ENCODE measurements at regions not wholly inside any gene's neighbourhood (a gene's known extent, or its start where the extent isn't known, plus 50 kb on each side); places are given as distances from the start of the nearest gene placed in this dataset.

DNA sequence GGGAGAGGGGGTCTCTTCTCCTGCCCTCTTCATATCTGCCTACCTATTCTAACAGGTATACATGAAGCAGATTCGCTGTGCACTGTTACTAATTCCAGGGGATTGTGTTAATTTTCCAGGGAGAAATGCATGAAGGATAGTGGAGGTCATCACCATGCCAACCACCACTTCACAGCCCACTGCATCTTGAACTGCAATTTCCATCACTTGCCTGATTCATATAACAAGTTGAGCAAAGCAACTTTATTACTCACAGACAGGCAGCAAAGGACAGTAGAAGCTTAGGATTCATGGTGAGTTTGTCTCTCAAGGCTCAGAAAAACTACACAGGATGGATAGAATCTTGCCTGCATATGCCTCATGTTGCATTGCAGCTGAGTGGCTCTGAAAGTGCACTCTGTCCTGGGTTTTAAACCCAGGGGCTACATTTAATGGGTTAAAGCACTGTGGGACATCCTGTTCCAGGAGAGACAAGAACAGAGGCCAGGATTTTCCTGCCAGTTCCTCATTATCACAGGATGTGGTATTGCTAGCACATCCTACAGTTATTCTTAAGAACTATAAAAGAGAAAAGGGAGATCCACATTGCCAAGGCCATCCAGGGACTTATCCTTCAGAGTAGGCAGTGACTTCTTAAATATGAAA, 136.9 kb upstream of the PRSS1 start:
- Mint-ChIP-seq H3K4me1 (ENCODE audit: low read depth, unreplicated experiment) (peaks cover 1% of the 10 kb centered on the region), H3K4me3 (ENCODE audit: unreplicated experiment) (no peak overlapping the region), H3K36me3 (ENCODE audit: unreplicated experiment) (no peaks in the 10 kb centered on the region), H3K9me3 (ENCODE audit: unreplicated experiment) (no peaks in the 10 kb centered on the region), H3K27ac (ENCODE audit: unreplicated experiment) (no peak overlapping the region), H3K27me3 (ENCODE audit: unreplicated experiment) (no peaks in the 10 kb centered on the region)
- TF ChIP-seq, protein P1, sequence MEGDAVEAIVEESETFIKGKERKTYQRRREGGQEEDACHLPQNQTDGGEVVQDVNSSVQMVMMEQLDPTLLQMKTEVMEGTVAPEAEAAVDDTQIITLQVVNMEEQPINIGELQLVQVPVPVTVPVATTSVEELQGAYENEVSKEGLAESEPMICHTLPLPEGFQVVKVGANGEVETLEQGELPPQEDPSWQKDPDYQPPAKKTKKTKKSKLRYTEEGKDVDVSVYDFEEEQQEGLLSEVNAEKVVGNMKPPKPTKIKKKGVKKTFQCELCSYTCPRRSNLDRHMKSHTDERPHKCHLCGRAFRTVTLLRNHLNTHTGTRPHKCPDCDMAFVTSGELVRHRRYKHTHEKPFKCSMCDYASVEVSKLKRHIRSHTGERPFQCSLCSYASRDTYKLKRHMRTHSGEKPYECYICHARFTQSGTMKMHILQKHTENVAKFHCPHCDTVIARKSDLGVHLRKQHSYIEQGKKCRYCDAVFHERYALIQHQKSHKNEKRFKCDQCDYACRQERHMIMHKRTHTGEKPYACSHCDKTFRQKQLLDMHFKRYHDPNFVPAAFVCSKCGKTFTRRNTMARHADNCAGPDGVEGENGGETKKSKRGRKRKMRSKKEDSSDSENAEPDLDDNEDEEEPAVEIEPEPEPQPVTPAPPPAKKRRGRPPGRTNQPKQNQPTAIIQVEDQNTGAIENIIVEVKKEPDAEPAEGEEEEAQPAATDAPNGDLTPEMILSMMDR (IDR thresholded peaks at IDR 0.05; ENCODE audit: partially characterized antibody, unreplicated experiment), result no peak
- DNase-seq, result no peak

- Mint-ChIP-seq H3K4me1 (ENCODE audit: low read depth, unreplicated experiment) (peaks cover 1% of the 10 kb centered on the region), H3K27ac (ENCODE audit: unreplicated experiment) (no peak overlapping the region), H3K27me3 (ENCODE audit: unreplicated experiment) (no peaks in the 10 kb centered on the region), H3K9me3 (ENCODE audit: unreplicated experiment) (no peaks in the 10 kb centered on the region), H3K4me3 (ENCODE audit: unreplicated experiment) (no peak overlapping the region), H3K36me3 (ENCODE audit: unreplicated experiment) (no peaks in the 10 kb centered on the region)
- TF ChIP-seq, protein P1 (IDR thresholded peaks at IDR 0.05; ENCODE audit: partially characterized antibody, unreplicated experiment), result no peak
- no peak for DNase-seq
These were observed 137.6 kb upstream of the PRSS1 start for GRCh38 chr7:142611566-142612236.

GRCh38 chr7:142608630-142609428, 140.4 kb upstream of the PRSS1 start:
- H3K4me3 Mint-ChIP-seq (ENCODE audit: unreplicated experiment), result no peak overlapping the region
- H3K36me3 Mint-ChIP-seq (ENCODE audit: unreplicated experiment), result no peaks in the 10 kb centered on the region
- no peak for DNase-seq
- no peak overlapping the region for H3K27ac Mint-ChIP-seq (ENCODE audit: unreplicated experiment)
- no peaks in the 10 kb centered on the region for H3K27me3 Mint-ChIP-seq (ENCODE audit: unreplicated experiment)
- H3K4me1 Mint-ChIP-seq (ENCODE audit: low read depth, unreplicated experiment), result peaks cover 10% of the 10 kb centered on the region
- TF ChIP-seq, protein P1 (IDR thresholded peaks at IDR 0.05; ENCODE audit: partially characterized antibody, unreplicated experiment), result no peak
- H3K9me3 Mint-ChIP-seq (ENCODE audit: unreplicated experiment), result no peaks in the 10 kb centered on the region

DNA sequence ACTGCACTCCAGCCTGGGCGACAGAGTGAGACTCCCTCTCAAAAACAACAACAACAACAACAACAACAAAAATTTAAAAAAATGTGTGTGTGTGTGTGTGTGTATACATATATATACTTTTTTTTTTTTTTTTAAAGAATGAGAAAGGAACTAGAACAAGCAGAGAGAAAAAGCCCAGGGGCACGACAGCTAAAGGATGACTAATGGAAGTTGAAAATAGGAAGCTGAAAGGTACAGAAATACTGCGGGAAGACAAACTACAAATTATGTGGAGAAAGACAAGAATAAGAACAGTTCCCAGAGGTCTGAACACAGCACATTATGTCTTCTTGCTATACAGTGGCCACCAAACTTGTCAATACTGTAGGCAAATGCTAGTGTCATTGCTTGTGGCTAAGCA, 141.9 kb upstream of the PRSS1 start:
- Mint-ChIP-seq H3K27me3 (ENCODE audit: unreplicated experiment) (no peaks in the 10 kb centered on the region), H3K4me1 (ENCODE audit: low read depth, unreplicated experiment) (peaks cover 17% of the 10 kb centered on the region), H3K4me3 (ENCODE audit: unreplicated experiment) (no peak overlapping the region), H3K27ac (ENCODE audit: unreplicated experiment) (no peak overlapping the region), H3K36me3 (ENCODE audit: unreplicated experiment) (no peaks in the 10 kb centered on the region), H3K9me3 (ENCODE audit: unreplicated experiment) (no peaks in the 10 kb centered on the region)
- no peak for DNase-seq
- TF ChIP-seq, protein P1 (IDR thresholded peaks at IDR 0.05; ENCODE audit: partially characterized antibody, unreplicated experiment), result no peak
